Neural cell (in vitro differentiated cells): ENCODE measurements at regions not wholly inside any gene's neighbourhood (a gene's known extent, or its start where the extent isn't known, plus 50 kb on each side); places are given as distances from the start of the nearest gene placed in this dataset.
A peak's percentile ranks its signal among the peaks of the same experiment; 100 is the strongest.

Source experiments
- H2AFZ ChIP-seq: fragments of 200-600, 300-800 bp; sonication (generic), shearing (Covaris generic); 2 replicates; pipeline ENCODE4 v1.6.0; 2014; ENCODE audit warnings: low read depth, mild to moderate bottlenecking, antibody characterized with exemption, low read length, moderate library complexity
- H3F3A ChIP-seq: fragments of 200-600 bp; shearing (Covaris generic); 2 replicates; pipeline ENCODE4 v1.6.1; 2016; ENCODE audit warnings: mild to moderate bottlenecking, moderate library complexity, mixed read lengths, antibody characterized with exemption, low read length; ENCODE audit not compliant: insufficient read depth, poor library complexity, severe bottlenecking
- H3K27ac ChIP-seq: fragments of 200-600, 300-800 bp; sonication (generic), shearing (Covaris generic); 2 replicates; pipeline ENCODE4 v1.5.1; 2014; ENCODE audit warnings: mild to moderate bottlenecking, low read length, moderate library complexity
- H3K27me3 ChIP-seq: fragments of 300-800, 200-600 bp; sonication (generic), shearing (Covaris generic); 2 replicates; pipeline ENCODE4 v1.6.0; 2014; ENCODE audit warnings: mild to moderate bottlenecking, low read depth, low read length, moderate library complexity; ENCODE audit not compliant: insufficient read depth
- H3K36me3 ChIP-seq: fragments of 300-800, 200-600 bp; sonication (generic), shearing (Covaris generic); 2 replicates; pipeline ENCODE4 v1.5.1; 2014; ENCODE audit warnings: mild to moderate bottlenecking, antibody characterized with exemption, low read length, moderate library complexity; ENCODE audit not compliant: insufficient read depth
- H3K4me2 ChIP-seq: fragments of 300-800, 200-600 bp; sonication (generic), shearing (Covaris generic); 2 replicates; pipeline ENCODE4 v1.6.0; 2014; ENCODE audit warnings: mild to moderate bottlenecking, low read length
- H3K4me3 ChIP-seq: fragments of 300-800, 200-600 bp; sonication (generic), shearing (Covaris generic); 2 replicates; pipeline ENCODE4 v1.5.1; 2014; ENCODE audit warnings: mild to moderate bottlenecking, low read length, moderate library complexity
- H3K79me2 ChIP-seq: fragments of 200-600 bp; shearing (Covaris generic); replicated peaks from 2 replicates; pipeline ENCODE4 v1.6.0; 2014; ENCODE audit warnings: mild to moderate bottlenecking, low read length, moderate library complexity; ENCODE audit not compliant: insufficient read depth
- H3K9ac ChIP-seq: fragments of 300-800, 200-600 bp; sonication (generic), shearing (Covaris generic); 2 replicates; pipeline ENCODE4 v1.6.1; 2016; ENCODE audit warnings: mild to moderate bottlenecking, low read length, mixed read lengths
- H3K9me2 ChIP-seq: fragments of 200-600 bp; shearing (Covaris generic); 2 replicates; pipeline ENCODE4 v1.6.1; 2016; ENCODE audit warnings: mild to moderate bottlenecking, low read length, mixed read lengths; ENCODE audit not compliant: insufficient read depth
- H3K9me3 ChIP-seq: fragments of 200-600, 300-800 bp; sonication (generic), shearing (Covaris generic); 2 replicates; pipeline ENCODE4 v1.6.1; 2016; ENCODE audit warnings: mild to moderate bottlenecking, mixed run types, low read length, moderate library complexity, mixed read lengths
- H4K20me1 ChIP-seq: fragments of 200-600 bp; shearing (Covaris generic); 2 replicates; pipeline ENCODE4 v1.6.1; 2016; ENCODE audit warnings: mild to moderate bottlenecking, mixed run types; ENCODE audit not compliant: insufficient read depth
- CTCF ChIP-seq: fragments of 450-650 bp; IDR thresholded peaks from 2 replicates; pipeline ENCODE4 v1.5.1; 2014; ENCODE audit warnings: antibody characterized with exemption, mild to moderate bottlenecking, moderate library complexity; ENCODE audit not compliant: poor library complexity, severe bottlenecking
- EP300 ChIP-seq: fragments of 450-650 bp; conservative IDR thresholded peaks from 2 replicates; pipeline ENCODE4 v1.6.1; 2014; ENCODE audit warnings: antibody characterized with exemption, mild to moderate bottlenecking, moderate library complexity; ENCODE audit not compliant: poor library complexity, severe bottlenecking
- EZH2 ChIP-seq: fragments of 200-600, 300-800 bp; shearing (Covaris generic), sonication (generic); IDR thresholded peaks from 2 replicates; pipeline ENCODE4 v1.6.1; 2014; ENCODE audit warnings: antibody characterized with exemption, low read length, borderline replicate concordance, mild to moderate bottlenecking; ENCODE audit not compliant: insufficient read depth, poor library complexity, severe bottlenecking
- MXI1 ChIP-seq: fragments of 450-650 bp; conservative IDR thresholded peaks from 2 replicates; pipeline ENCODE4 v1.6.1; 2014; ENCODE audit warnings: antibody characterized with exemption, mild to moderate bottlenecking; ENCODE audit not compliant: poor library complexity, severe bottlenecking
- POLR2AphosphoS5 ChIP-seq: IDR thresholded peaks from 2 replicates; pipeline ENCODE4 v1.6.1; 2012
- RAD21 ChIP-seq: fragments of 450-650 bp; conservative IDR thresholded peaks from 2 replicates; pipeline ENCODE4 v1.6.1; 2014; ENCODE audit warnings: antibody characterized with exemption, mild to moderate bottlenecking, moderate library complexity
- SMC3 ChIP-seq: fragments of 450-650 bp; conservative IDR thresholded peaks from 2 replicates; pipeline ENCODE4 v1.6.1; 2014; ENCODE audit warnings: antibody characterized with exemption, mild to moderate bottlenecking, moderate library complexity; ENCODE audit not compliant: poor library complexity
- TAF1 ChIP-seq: IDR thresholded peaks from 2 replicates; pipeline ENCODE4 v1.6.1; 2012; ENCODE audit warnings: low read depth
- TF ChIP-seq, protein P1 (sequence below): IDR thresholded peaks from 2 replicates; pipeline ENCODE4 v1.6.1; 2012; ENCODE audit warnings: borderline replicate concordance

DNA sequence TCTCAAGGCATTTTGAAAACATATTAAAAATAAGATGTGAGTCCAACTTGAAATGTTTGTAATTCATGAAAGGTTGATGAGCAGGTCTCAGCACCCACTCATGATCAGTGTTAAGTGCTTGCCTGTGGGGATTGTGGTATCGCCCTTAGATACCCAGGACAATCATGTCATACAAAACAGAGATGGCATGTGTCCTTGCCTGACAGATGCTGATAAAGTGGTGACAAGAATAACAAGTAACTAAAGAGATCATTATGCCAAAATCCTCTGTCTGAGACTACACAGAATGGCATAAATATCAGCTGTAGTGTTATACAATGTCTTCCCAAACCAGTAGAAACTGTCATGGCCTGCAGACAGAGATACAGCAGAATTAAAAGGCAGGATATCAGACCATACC is 930.3 kb downstream of the SUCLG1 start:
- no peaks in the 10 kb centered on the region for H3F3A ChIP-seq
- H3K9ac ChIP-seq = no peak overlapping the region
- no peaks in the 10 kb centered on the region for H3K27me3 ChIP-seq
- no peaks in the 10 kb centered on the region for H4K20me1 ChIP-seq
- TF ChIP-seq, protein P1, sequence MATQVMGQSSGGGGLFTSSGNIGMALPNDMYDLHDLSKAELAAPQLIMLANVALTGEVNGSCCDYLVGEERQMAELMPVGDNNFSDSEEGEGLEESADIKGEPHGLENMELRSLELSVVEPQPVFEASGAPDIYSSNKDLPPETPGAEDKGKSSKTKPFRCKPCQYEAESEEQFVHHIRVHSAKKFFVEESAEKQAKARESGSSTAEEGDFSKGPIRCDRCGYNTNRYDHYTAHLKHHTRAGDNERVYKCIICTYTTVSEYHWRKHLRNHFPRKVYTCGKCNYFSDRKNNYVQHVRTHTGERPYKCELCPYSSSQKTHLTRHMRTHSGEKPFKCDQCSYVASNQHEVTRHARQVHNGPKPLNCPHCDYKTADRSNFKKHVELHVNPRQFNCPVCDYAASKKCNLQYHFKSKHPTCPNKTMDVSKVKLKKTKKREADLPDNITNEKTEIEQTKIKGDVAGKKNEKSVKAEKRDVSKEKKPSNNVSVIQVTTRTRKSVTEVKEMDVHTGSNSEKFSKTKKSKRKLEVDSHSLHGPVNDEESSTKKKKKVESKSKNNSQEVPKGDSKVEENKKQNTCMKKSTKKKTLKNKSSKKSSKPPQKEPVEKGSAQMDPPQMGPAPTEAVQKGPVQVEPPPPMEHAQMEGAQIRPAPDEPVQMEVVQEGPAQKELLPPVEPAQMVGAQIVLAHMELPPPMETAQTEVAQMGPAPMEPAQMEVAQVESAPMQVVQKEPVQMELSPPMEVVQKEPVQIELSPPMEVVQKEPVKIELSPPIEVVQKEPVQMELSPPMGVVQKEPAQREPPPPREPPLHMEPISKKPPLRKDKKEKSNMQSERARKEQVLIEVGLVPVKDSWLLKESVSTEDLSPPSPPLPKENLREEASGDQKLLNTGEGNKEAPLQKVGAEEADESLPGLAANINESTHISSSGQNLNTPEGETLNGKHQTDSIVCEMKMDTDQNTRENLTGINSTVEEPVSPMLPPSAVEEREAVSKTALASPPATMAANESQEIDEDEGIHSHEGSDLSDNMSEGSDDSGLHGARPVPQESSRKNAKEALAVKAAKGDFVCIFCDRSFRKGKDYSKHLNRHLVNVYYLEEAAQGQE = no peak
- peak; percentile 20 for TF ChIP-seq SMC3
- TF ChIP-seq POLR2AphosphoS5 = peak; percentile 90
- peak; percentile 98 for TF ChIP-seq EP300
- H3K4me2 ChIP-seq = peak overlapping the region; percentile 13
- peak overlapping the region; percentile 8 for H3K27ac ChIP-seq
- H3K79me2 ChIP-seq = no peaks in the 10 kb centered on the region
- H3K9me3 ChIP-seq = no peaks in the 10 kb centered on the region
- peak overlapping the region; percentile 36 for H3K4me3 ChIP-seq
- no peak overlapping the region for H2AFZ ChIP-seq
- no peaks in the 10 kb centered on the region for H3K9me2 ChIP-seq
- H3K36me3 ChIP-seq = no peaks in the 10 kb centered on the region

GRCh38 chr2:83522891-83523493 is 936.1 kb downstream of the SUCLG1 start:
- Histone ChIP-seq H3F3A (no peaks in the 10 kb centered on the region), H3K4me2 (no peak overlapping the region), H3K79me2 (no peaks in the 10 kb centered on the region), H3K4me3 (no peak overlapping the region), H3K36me3 (no peaks in the 10 kb centered on the region), H3K9ac (no peak overlapping the region), H3K9me3 (no peaks in the 10 kb centered on the region), H3K9me2 (no peaks in the 10 kb centered on the region), H2AFZ (no peak overlapping the region), H4K20me1 (no peaks in the 10 kb centered on the region), H3K27ac (no peak overlapping the region), H3K27me3 (no peaks in the 10 kb centered on the region)
- no peak for TF ChIP-seq EZH2
- no peak for TF ChIP-seq TAF1
- TF ChIP-seq MXI1 = no peak
- no peak for TF ChIP-seq RAD21
- no peak for TF ChIP-seq SMC3
- TF ChIP-seq CTCF = no peak
- TF ChIP-seq EP300 = no peak
- TF ChIP-seq, protein P1 = no peak
- TF ChIP-seq POLR2AphosphoS5 = no peak
